GM12878 (cell line): ENCODE measurements at regions not wholly inside any gene's neighbourhood (a gene's known extent, or its start where the extent isn't known, plus 50 kb on each side); places are given as distances from the start of the nearest gene placed in this dataset.

Source experiments
- ATAC-seq: fragments of 200-7000 bp; cut with Tn5 transposase; 3 replicates; pipeline ENCODE4 v1.9.1; 2020; ENCODE audit warnings: mild to moderate bottlenecking, moderate library complexity
- BruUV-seq: library from RNA; stranded (reverse); fragments of 400-500 nt; replicated peaks from 2 replicates; lab custom pipeline; 2021; lab: Mats Ljungman, UMichigan
- CTCF ChIA-PET: fragments of 300-600 bp; sonication (Branson Sonifier 250); formaldehyde crosslinking; extraction: SDS; loops from one replicate; lab custom pipeline; 2021; ENCODE audit warnings: inconsistent platforms; lab: Yijun Ruan, JAX
- POLR2A ChIA-PET: fragments of 350-600 bp; formaldehyde crosslinking; extraction: SDS; loops from one replicate; lab custom pipeline; 2021; ENCODE audit warnings: inconsistent platforms; lab: Charles Lee
- RAD21 ChIA-PET: fragments of 300-600 bp; sonication (Branson Sonifier 250); formaldehyde crosslinking; loops from one replicate; lab custom pipeline; 2023; ENCODE audit warnings: antibody characterized with exemption; ENCODE audit not compliant: unreplicated experiment; lab: Charles Lee
- SMC1A ChIA-PET: fragments of 300-600 bp; sonication (Branson Sonifier 250); formaldehyde crosslinking; loops from one replicate; lab custom pipeline; 2023; ENCODE audit not compliant: unreplicated experiment, uncharacterized antibody; lab: Charles Lee
- DNase-seq: peaks from one replicate; pipeline ENCODE4 v3.0.0-alpha.2; 2011; ENCODE audit warnings: low read depth, low spot score
- FAIRE-seq: peaks from 3 replicates; lab custom pipeline; 2011; peaks lifted over from hg19 to GRCh38; lab: Jason Lieb, UNC
- H2AFZ ChIP-seq: 2 replicates; pipeline ENCODE4 v1.6.0; 2011; ENCODE audit warnings: low read depth, low read length, control low read depth; ENCODE audit not compliant: control insufficient read depth
- H3K27ac ChIP-seq: 2 replicates; pipeline ENCODE4 v1.5.1; 2011; ENCODE audit warnings: control low read depth; ENCODE audit not compliant: control insufficient read depth, insufficient read depth
- H3K27me3 ChIP-seq, 2 experiments: replicated peaks in 1 of 2; 2 replicates each; pipeline versions ENCODE4 v1.6.0 to v1.6.1; 2011; ENCODE audit warnings: low read length in 1 of 2; ENCODE audit not compliant: control insufficient read depth in 2 of 2, insufficient read depth in 2 of 2
- H3K36me3 ChIP-seq, 2 experiments: 2 replicates each; pipeline ENCODE4 v1.5.1; 2011; ENCODE audit warnings: low read length in 1 of 2; ENCODE audit not compliant: control insufficient read depth in 2 of 2, insufficient read depth in 2 of 2
- H3K4me1 ChIP-seq: 2 replicates; pipeline ENCODE4 v1.6.1; 2011; ENCODE audit warnings: mild to moderate bottlenecking, low read length, moderate library complexity, mixed read lengths; ENCODE audit not compliant: control insufficient read depth, insufficient read depth
- H3K4me2 ChIP-seq: 2 replicates; pipeline ENCODE4 v1.6.0; 2011; ENCODE audit warnings: control low read depth; ENCODE audit not compliant: control insufficient read depth, insufficient read depth
- H3K4me3 ChIP-seq: fragments of 200-600 bp; sonication (generic); 2 replicates; pipeline ENCODE4 v1.5.1; 2016
- H3K79me2 ChIP-seq: 2 replicates; pipeline ENCODE4 v1.6.0; 2011; ENCODE audit warnings: low read length; ENCODE audit not compliant: control insufficient read depth, insufficient read depth
- H3K9ac ChIP-seq: 2 replicates; pipeline ENCODE4 v1.8.0; 2011; ENCODE audit warnings: low read length, control low read depth, mixed read lengths; ENCODE audit not compliant: control insufficient read depth, insufficient read depth
- H3K9me3 ChIP-seq: replicated peaks from 3 replicates; pipeline ENCODE4 v1.5.1; 2011; ENCODE audit warnings: mild to moderate bottlenecking, low read length; ENCODE audit not compliant: control insufficient read depth, insufficient read depth
- H4K20me1 ChIP-seq: 2 replicates; pipeline ENCODE4 v1.6.0; 2011; ENCODE audit not compliant: control insufficient read depth, insufficient read depth
- HDGF ChIP-seq: fragments of 450-650 bp; IDR thresholded peaks from 2 replicates; pipeline ENCODE4 v1.6.1; 2016; ENCODE audit warnings: antibody characterized with exemption
- JUND ChIP-seq: IDR thresholded peaks from 2 replicates; pipeline ENCODE4 v1.6.1; 2012; ENCODE audit warnings: low read depth, mild to moderate bottlenecking, low read length, improper control_type of control experiment, moderate library complexity
- LARP7 ChIP-seq: fragments of 450-650 bp; IDR thresholded peaks from 2 replicates; pipeline ENCODE4 v1.6.1; 2017; ENCODE audit warnings: mild to moderate bottlenecking
- POLR2AphosphoS2 ChIP-seq: IDR thresholded peaks from 2 replicates; pipeline ENCODE4 v1.6.1; 2011; ENCODE audit warnings: low read depth, mild to moderate bottlenecking, low read length, improper control_type of control experiment, moderate library complexity
- POLR2AphosphoS5 ChIP-seq: IDR thresholded peaks from 2 replicates; pipeline ENCODE4 v1.6.1; 2011; ENCODE audit warnings: mild to moderate bottlenecking, low read length, inconsistent platforms
- SMAD1 ChIP-seq: fragments of 450-650 bp; IDR thresholded peaks from 2 replicates; pipeline ENCODE4 v1.6.1; 2018; ENCODE audit warnings: mild to moderate bottlenecking, low read depth; ENCODE audit not compliant: partially characterized antibody
- in situ Hi-C: fragments of 300-500 bp; cut with MboI; formaldehyde crosslinking; loops from 9 replicates; pipeline ENCODE4 v1.14.3; 2018; ENCODE audit warnings: mixed read lengths
- intact Hi-C: fragments of 100-400 bp; cut with micrococcal nuclease; formaldehyde crosslinking; loops from one replicate; pipeline ENCODE4 v1.14.2; 2022; ENCODE audit not compliant: unreplicated experiment
- TF ChIP-seq, protein P1 (sequence below): fragments of 150-350 bp; IDR thresholded peaks from 2 replicates; pipeline ENCODE4 v1.6.1; 2014; ENCODE audit warnings: mild to moderate bottlenecking, low read depth, low read length
- TF ChIP-seq, protein P2 (sequence below): IDR thresholded peaks from 2 replicates; pipeline ENCODE4 v1.6.1; 2012; ENCODE audit warnings: low read depth, low read length, improper control_type of control experiment
- TF ChIP-seq, protein P3 (sequence below): fragments of 450-650 bp; IDR thresholded peaks from 2 replicates; pipeline ENCODE4 v1.6.1; 2016; ENCODE audit warnings: mild to moderate bottlenecking

DNA sequence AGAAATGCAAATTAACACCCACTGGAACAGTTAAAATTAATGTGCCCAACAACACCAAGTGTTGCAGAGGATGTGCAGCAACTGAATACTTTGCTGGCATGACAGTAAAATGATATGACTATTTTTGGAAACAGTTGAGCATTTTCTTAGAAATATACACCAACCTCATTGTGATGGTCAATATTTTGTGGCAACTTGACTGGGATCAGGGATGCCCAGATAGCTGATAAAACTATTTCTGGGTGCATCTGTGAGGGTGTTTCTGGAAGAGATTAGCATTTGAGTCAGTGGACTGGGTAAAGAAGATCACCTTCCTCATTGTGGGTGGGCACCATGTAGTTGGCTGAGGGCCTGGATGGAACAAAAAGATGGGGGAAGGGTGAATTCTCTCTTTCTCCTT, 57.9 kb downstream of the RPLP1 start:
- FAIRE-seq: no peak
- SMC1A ChIA-PET: no interaction called here

More for the DNA sequence above, 57.9 kb downstream of the RPLP1 start:
- Histone ChIP-seq H2AFZ (no peak overlapping the region), H3K79me2 (no peaks in the 10 kb centered on the region), H3K9me3 (no peaks in the 10 kb centered on the region), H3K4me2 (no peak overlapping the region), H3K27ac (no peak overlapping the region), H3K4me1 (no peaks in the 10 kb centered on the region), H4K20me1 (no peaks in the 10 kb centered on the region), H3K4me3 (no peak overlapping the region), H3K27me3 (no peaks in the 10 kb centered on the region; a peak in 1 of 4 replicates), H3K9ac (no peak overlapping the region), H3K36me3 (no peaks in the 10 kb centered on the region)
- TF ChIP-seq JUND (no peak), HDGF (no peak), POLR2AphosphoS5 (no peak), LARP7 (no peak), POLR2AphosphoS2 (no peak), SMAD1 (no peak)
- TF ChIP-seq, protein P1, sequence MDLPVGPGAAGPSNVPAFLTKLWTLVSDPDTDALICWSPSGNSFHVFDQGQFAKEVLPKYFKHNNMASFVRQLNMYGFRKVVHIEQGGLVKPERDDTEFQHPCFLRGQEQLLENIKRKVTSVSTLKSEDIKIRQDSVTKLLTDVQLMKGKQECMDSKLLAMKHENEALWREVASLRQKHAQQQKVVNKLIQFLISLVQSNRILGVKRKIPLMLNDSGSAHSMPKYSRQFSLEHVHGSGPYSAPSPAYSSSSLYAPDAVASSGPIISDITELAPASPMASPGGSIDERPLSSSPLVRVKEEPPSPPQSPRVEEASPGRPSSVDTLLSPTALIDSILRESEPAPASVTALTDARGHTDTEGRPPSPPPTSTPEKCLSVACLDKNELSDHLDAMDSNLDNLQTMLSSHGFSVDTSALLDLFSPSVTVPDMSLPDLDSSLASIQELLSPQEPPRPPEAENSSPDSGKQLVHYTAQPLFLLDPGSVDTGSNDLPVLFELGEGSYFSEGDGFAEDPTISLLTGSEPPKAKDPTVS: no peak
- TF ChIP-seq, protein P2, sequence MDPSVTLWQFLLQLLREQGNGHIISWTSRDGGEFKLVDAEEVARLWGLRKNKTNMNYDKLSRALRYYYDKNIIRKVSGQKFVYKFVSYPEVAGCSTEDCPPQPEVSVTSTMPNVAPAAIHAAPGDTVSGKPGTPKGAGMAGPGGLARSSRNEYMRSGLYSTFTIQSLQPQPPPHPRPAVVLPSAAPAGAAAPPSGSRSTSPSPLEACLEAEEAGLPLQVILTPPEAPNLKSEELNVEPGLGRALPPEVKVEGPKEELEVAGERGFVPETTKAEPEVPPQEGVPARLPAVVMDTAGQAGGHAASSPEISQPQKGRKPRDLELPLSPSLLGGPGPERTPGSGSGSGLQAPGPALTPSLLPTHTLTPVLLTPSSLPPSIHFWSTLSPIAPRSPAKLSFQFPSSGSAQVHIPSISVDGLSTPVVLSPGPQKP: no peak
- TF ChIP-seq, protein P3, sequence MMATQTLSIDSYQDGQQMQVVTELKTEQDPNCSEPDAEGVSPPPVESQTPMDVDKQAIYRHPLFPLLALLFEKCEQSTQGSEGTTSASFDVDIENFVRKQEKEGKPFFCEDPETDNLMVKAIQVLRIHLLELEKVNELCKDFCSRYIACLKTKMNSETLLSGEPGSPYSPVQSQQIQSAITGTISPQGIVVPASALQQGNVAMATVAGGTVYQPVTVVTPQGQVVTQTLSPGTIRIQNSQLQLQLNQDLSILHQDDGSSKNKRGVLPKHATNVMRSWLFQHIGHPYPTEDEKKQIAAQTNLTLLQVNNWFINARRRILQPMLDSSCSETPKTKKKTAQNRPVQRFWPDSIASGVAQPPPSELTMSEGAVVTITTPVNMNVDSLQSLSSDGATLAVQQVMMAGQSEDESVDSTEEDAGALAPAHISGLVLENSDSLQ: no peak
- ATAC-seq: no peak
- RAD21 ChIA-PET: no interaction called here
- DNase-seq: no peak
- no TSS peak for BruUV-seq
- intact Hi-C loops: no loop called here
- CTCF ChIA-PET: no interaction called here
- POLR2A ChIA-PET: interaction anchor here (0.5 kb wide), 1 partner anchor 740 kb away, joined by 4 read pairs; no protein-coding TSS in a partner anchor
- in situ Hi-C loops: no loop called here
